ENCODE measurements at regions not wholly inside any gene's neighbourhood (a gene's known extent, or its start where the extent isn't known, plus 50 kb on each side); places are given as distances from the start of the nearest gene placed in this dataset.

- no peak for DNase-seq (ENCODE audit: low read depth in 2 of 2)
These were observed 678.3 kb upstream of the ID2 start for GRCh38 chr2:8003462-8004075.

GRCh38 chr2:8004250-8004681 lies 677.6 kb upstream of the ID2 start:
- DNase-seq (ENCODE audit: low read depth in 2 of 2) = no peak

GRCh38 chr2:8006181-8006580 lies 675.7 kb upstream of the ID2 start:
- no peak for DNase-seq (ENCODE audit: low read depth in 2 of 2)

GRCh38 chr2:8006626-8007025 lies 675.2 kb upstream of the ID2 start:
- DNase-seq (ENCODE audit: low read depth in 2 of 2) = no peak

GRCh38 chr2:8009010-8009597 lies 672.8 kb upstream of the ID2 start:
- no peak for DNase-seq (ENCODE audit: low read depth in 2 of 2)

GRCh38 chr2:8015848-8016600 lies 665.8 kb upstream of the ID2 start:
- no peak for DNase-seq (ENCODE audit: low read depth in 2 of 2)

GRCh38 chr2:8016688-8017087 lies 665.2 kb upstream of the ID2 start:
- DNase-seq (ENCODE audit: low read depth in 2 of 2) = no peak

GRCh38 chr2:8018956-8019355 lies 662.9 kb upstream of the ID2 start:
- DNase-seq (ENCODE audit: low read depth in 2 of 2) = no peak

GRCh38 chr2:8019934-8020333 lies 661.9 kb upstream of the ID2 start:
- DNase-seq (ENCODE audit: low read depth in 2 of 2) = no peak

- no peak for DNase-seq (ENCODE audit: low read depth in 2 of 2)
These were observed 659.9 kb upstream of the ID2 start for GRCh38 chr2:8021921-8022320.

GRCh38 chr2:8022908-8023640 lies 658.8 kb upstream of the ID2 start:
- DNase-seq (ENCODE audit: low read depth in 2 of 2) = no peak

GRCh38 chr2:8024506-8024905 lies 657.4 kb upstream of the ID2 start:
- DNase-seq (ENCODE audit: low read depth in 2 of 2) = no peak

GRCh38 chr2:8026381-8026780 lies 655.5 kb upstream of the ID2 start:
- DNase-seq (ENCODE audit: low read depth in 2 of 2) = no peak

- DNase-seq (ENCODE audit: low read depth in 2 of 2) = no peak
These were observed 654.5 kb upstream of the ID2 start for GRCh38 chr2:8027387-8027786.

- DNase-seq (ENCODE audit: low read depth in 2 of 2) = no peak
These were observed 653.8 kb upstream of the ID2 start for GRCh38 chr2:8028036-8028435.

GRCh38 chr2:8028436-8028835 lies 653.4 kb upstream of the ID2 start:
- DNase-seq (ENCODE audit: low read depth in 2 of 2) = no peak

- DNase-seq (ENCODE audit: low read depth in 2 of 2) = no peak
These were observed 652.9 kb upstream of the ID2 start for GRCh38 chr2:8028981-8029380.

- no peak for DNase-seq (ENCODE audit: low read depth in 2 of 2)
These were observed 651.1 kb upstream of the ID2 start for GRCh38 chr2:8030573-8031303.

- no peak for DNase-seq (ENCODE audit: low read depth in 2 of 2)
These were observed 650.5 kb upstream of the ID2 start for GRCh38 chr2:8031370-8031769.

- DNase-seq (ENCODE audit: low read depth in 2 of 2) = no peak
These were observed 648.2 kb upstream of the ID2 start for GRCh38 chr2:8033546-8034096.

- no peak for DNase-seq (ENCODE audit: low read depth in 2 of 2)
These were observed 645.5 kb upstream of the ID2 start for GRCh38 chr2:8036366-8036765.

GRCh38 chr2:8039732-8040131 lies 642.1 kb upstream of the ID2 start:
- no peak for DNase-seq (ENCODE audit: low read depth in 2 of 2)
